H9 (cell line): ENCODE measurements at regions not wholly inside any gene's neighbourhood (a gene's known extent, or its start where the extent isn't known, plus 50 kb on each side); places are given as distances from the start of the nearest gene placed in this dataset.

Experiments used
- DNase-seq: peaks from one replicate; pipeline ENCODE4 v3.0.0-alpha.2; 2017
- H2AFZ ChIP-seq: one replicate; pipeline ENCODE4 v1.6.1; 2013; ENCODE audit warnings: mild to moderate bottlenecking, low read length, control low read depth, moderate library complexity
- H2AK5ac ChIP-seq: 2 replicates; pipeline ENCODE4 v1.6.1; 2013; ENCODE audit warnings: low read length, control low read depth, mixed read lengths; ENCODE audit not compliant: insufficient read length
- H2BK120ac ChIP-seq: one replicate; pipeline ENCODE4 v1.6.1; 2013; ENCODE audit warnings: low read depth, mild to moderate bottlenecking, low read length, control low read depth, inconsistent platforms; ENCODE audit not compliant: poor library complexity, severe bottlenecking
- H2BK12ac ChIP-seq: 2 replicates; pipeline ENCODE4 v1.6.1; 2013; ENCODE audit warnings: low read length, control low read depth, mixed read lengths, low read depth; ENCODE audit not compliant: insufficient read length
- H2BK15ac ChIP-seq: 2 replicates; pipeline ENCODE4 v1.6.1; 2013; ENCODE audit warnings: low read depth, low read length, control low read depth
- H2BK20ac ChIP-seq: one replicate; pipeline ENCODE4 v1.6.1; 2013; ENCODE audit warnings: low read depth, mild to moderate bottlenecking, low read length, control low read depth, inconsistent platforms; ENCODE audit not compliant: poor library complexity, severe bottlenecking
- H2BK5ac ChIP-seq: 2 replicates; pipeline ENCODE4 v1.6.1; 2013; ENCODE audit warnings: low read length, control low read depth, mixed read lengths; ENCODE audit not compliant: insufficient read length
- H3K14ac ChIP-seq: 2 replicates; pipeline ENCODE4 v1.6.1; 2013; ENCODE audit warnings: low read length, control low read depth; ENCODE audit not compliant: insufficient read depth
- H3K18ac ChIP-seq: 2 replicates; pipeline ENCODE4 v1.6.1; 2013; ENCODE audit warnings: low read depth, mild to moderate bottlenecking, mixed read lengths, low read length, control low read depth; ENCODE audit not compliant: insufficient read length
- H3K23ac ChIP-seq: 2 replicates; pipeline ENCODE4 v1.6.1; 2013; ENCODE audit warnings: low read length, control low read depth, mixed read lengths, low read depth; ENCODE audit not compliant: insufficient read length
- H3K23me2 ChIP-seq: 2 replicates; pipeline ENCODE4 v1.6.1; 2013; ENCODE audit warnings: low read depth, mild to moderate bottlenecking, mixed read lengths, low read length, control low read depth; ENCODE audit not compliant: insufficient read length, poor library complexity, severe bottlenecking
- H3K27ac ChIP-seq: 2 replicates; pipeline ENCODE4 v1.5.1; 2013; ENCODE audit warnings: low read length, control low read depth, mixed read lengths, low read depth; ENCODE audit not compliant: insufficient read length
- H3K27me3 ChIP-seq: 2 replicates; pipeline ENCODE4 v1.6.1; 2013; ENCODE audit warnings: low read length, control low read depth, inconsistent platforms; ENCODE audit not compliant: insufficient read depth
- H3K4ac ChIP-seq: 2 replicates; pipeline ENCODE4 v1.6.1; 2013; ENCODE audit warnings: low read depth, mild to moderate bottlenecking, control low read depth, inconsistent platforms, low read length, moderate library complexity
- H3K4me1 ChIP-seq: 2 replicates; pipeline ENCODE4 v1.6.1; 2013; ENCODE audit warnings: low read length, control low read depth, inconsistent platforms; ENCODE audit not compliant: insufficient read depth
- H3K4me2 ChIP-seq: 2 replicates; pipeline ENCODE4 v1.6.1; 2013; ENCODE audit warnings: low read length, control low read depth, mixed read lengths; ENCODE audit not compliant: insufficient read length, insufficient read depth
- H3K56ac ChIP-seq: 2 replicates; pipeline ENCODE4 v1.6.1; 2013; ENCODE audit warnings: low read depth, mild to moderate bottlenecking, mixed read lengths, low read length, control low read depth; ENCODE audit not compliant: insufficient read length
- H3K79me1 ChIP-seq: 2 replicates; pipeline ENCODE4 v1.6.1; 2013; ENCODE audit warnings: low read depth, mild to moderate bottlenecking, moderate library complexity, low read length, control low read depth, inconsistent platforms; ENCODE audit not compliant: insufficient read depth, poor library complexity, severe bottlenecking
- H3K79me2 ChIP-seq: 2 replicates; pipeline ENCODE4 v1.6.1; 2013; ENCODE audit warnings: low read length, control low read depth, inconsistent platforms; ENCODE audit not compliant: insufficient read depth
- H3K9ac ChIP-seq: 2 replicates; pipeline ENCODE4 v1.6.1; 2013; ENCODE audit warnings: low read length, control low read depth, mixed read lengths; ENCODE audit not compliant: insufficient read length; ENCODE audit errors: extremely low read depth
- H3K9me3 ChIP-seq: one replicate; pipeline ENCODE4 v1.6.1; 2013; ENCODE audit warnings: low read depth, low read length, inconsistent platforms; ENCODE audit not compliant: control insufficient read depth
- H3T11ph ChIP-seq: one replicate; pipeline ENCODE4 v1.6.1; 2013; ENCODE audit warnings: mild to moderate bottlenecking, low read length, control low read depth, inconsistent platforms
- H4K20me1 ChIP-seq: one replicate; pipeline ENCODE4 v1.6.1; 2013; ENCODE audit not compliant: control insufficient read depth, insufficient read length, insufficient read depth
- H4K5ac ChIP-seq: 2 replicates; pipeline ENCODE4 v1.6.1; 2013; ENCODE audit warnings: low read depth, mild to moderate bottlenecking, mixed read lengths, low read length, control low read depth; ENCODE audit not compliant: insufficient read length
- H4K8ac ChIP-seq: replicated peaks from 2 replicates; pipeline ENCODE4 v1.6.1; 2013; ENCODE audit warnings: low read length, control low read depth, mixed read lengths, low read depth; ENCODE audit not compliant: insufficient read length
- H4K91ac ChIP-seq: 2 replicates; pipeline ENCODE4 v1.6.1; 2013; ENCODE audit warnings: low read depth, mild to moderate bottlenecking, moderate library complexity, mixed read lengths, low read length, control low read depth; ENCODE audit not compliant: insufficient read length
- H3K27ac Mint-ChIP-seq, 3 experiments: 2 replicates in 2 of 3; 3 replicates in 1 of 3; pipeline ENCODE4 v1.8.0; 2020 to 2021; ENCODE audit warnings: mixed read lengths in 3 of 3, mild to moderate bottlenecking in 1 of 3, moderate library complexity in 1 of 3
- H3K27me3 Mint-ChIP-seq: 2 replicates; pipeline ENCODE4 v1.8.0; 2021; ENCODE audit warnings: low read depth, mild to moderate bottlenecking, moderate library complexity, mixed read lengths
- H3K36me3 Mint-ChIP-seq, 3 experiments: 2 replicates in 2 of 3; 3 replicates in 1 of 3; pipeline ENCODE4 v1.8.0; 2020 to 2021; ENCODE audit warnings: low read depth in 3 of 3, mixed read lengths in 3 of 3; ENCODE audit not compliant: insufficient read depth in 1 of 3
- H3K4me1 Mint-ChIP-seq, 2 experiments: 2 replicates each; pipeline ENCODE4 v1.8.0; 2020; ENCODE audit warnings: mixed read lengths in 2 of 2
- H3K4me3 Mint-ChIP-seq, 2 experiments: 2 replicates in 1 of 2; 3 replicates in 1 of 2; pipeline ENCODE4 v1.8.0; 2020 to 2021; ENCODE audit warnings: mild to moderate bottlenecking in 2 of 2, mixed read lengths in 2 of 2, moderate library complexity in 1 of 2
- H3K9me3 Mint-ChIP-seq, 2 experiments: 2 replicates in 1 of 2; 3 replicates in 1 of 2; pipeline ENCODE4 v1.8.0; 2020; ENCODE audit warnings: mild to moderate bottlenecking in 2 of 2, mixed read lengths in 2 of 2, moderate library complexity in 1 of 2
- CTCF ChIP-seq: fragments of 200-600 bp; sonication (generic); conservative IDR thresholded peaks from 3 replicates; pipeline ENCODE4 v1.8.0; 2021; ENCODE audit warnings: antibody characterized with exemption, mild to moderate bottlenecking
- WGBS: extraction: QIAGEN DNeasy Blood & Tissue Kit; methylation state at CpG from one replicate; pipeline ENCODE4 v1.1.7; 2013; ENCODE audit warnings: missing lambda C conversion rate, low lambda C conversion rate, mixed read lengths; ENCODE audit not compliant: insufficient read length; ENCODE audit errors: extremely low coverage; 5-methylcytosine and 5-hydroxymethylcytosine counted together

- Histone ChIP-seq H3K4me2 (no peak overlapping the region), H3K4ac (no peak overlapping the region), H3K9me3 (no peaks in the 10 kb centered on the region), H3K27ac (no peak overlapping the region), H3K23me2 (no peaks in the 10 kb centered on the region), H4K91ac (no peak overlapping the region), H3K18ac (no peak overlapping the region), H3K23ac (no peak overlapping the region), H3K79me2 (no peaks in the 10 kb centered on the region), H3T11ph (no peak overlapping the region), H4K5ac (no peak overlapping the region), H3K9ac (no peak overlapping the region), H2BK120ac (no peak overlapping the region), H2BK12ac (no peak overlapping the region), H2AFZ (no peak overlapping the region), H3K79me1 (no peaks in the 10 kb centered on the region), H3K27me3 (no peaks in the 10 kb centered on the region), H2BK20ac (no peak overlapping the region), H3K14ac (no peak overlapping the region), H3K56ac (no peak overlapping the region), H2BK15ac (no peak overlapping the region), H2BK5ac (no peak overlapping the region), H4K8ac (no peak overlapping the region), H3K4me1 (no peaks in the 10 kb centered on the region), H2AK5ac (no peak overlapping the region), H4K20me1 (no peaks in the 10 kb centered on the region)
- DNase-seq, result no peak
- Mint-ChIP-seq H3K27me3 (peaks cover 27% of the 10 kb centered on the region), H3K9me3 (no peaks in the 10 kb centered on the region; a peak in 1 of 5 replicates), H3K36me3 (no peaks in the 10 kb centered on the region; a peak in 1 of 7 replicates), H3K4me1 (peaks cover 16 to 19% of the 10 kb centered on the region in 2 experiments), H3K27ac (no peak overlapping the region), H3K4me3 (no peak overlapping the region)
- no CpG with 5 or more reads among the region's 5 CpGs for WGBS
- TF ChIP-seq CTCF, result no peak
Observed at GRCh38 chr5:1942630-1943029, 59.9 kb upstream of the IRX4 start.
